ENCODE measurements at regions not wholly inside any gene's neighbourhood (a gene's known extent, or its start where the extent isn't known, plus 50 kb on each side); places are given as distances from the start of the nearest gene placed in this dataset.

GRCh38 chr5:45081082-45081481 lies 272.3 kb downstream of the MRPS30 start:
- Histone ChIP-seq H3K27ac (ENCODE audit: extremely low read depth, low read depth, low read length) (no peak overlapping the region), H3K9me3 (ENCODE audit: control insufficient read depth, insufficient read depth, low read depth, low read length) (no peaks in the 10 kb centered on the region), H3K36me3 (ENCODE audit: control insufficient read depth in 2 of 2, insufficient read depth in 1 of 2, low read length in 2 of 2) (no peaks in the 10 kb centered on the region), H3K4me1 (ENCODE audit: control insufficient read depth, insufficient read depth, low read length) (no peaks in the 10 kb centered on the region), H3K4me3 (ENCODE audit: low read depth, low read length) (no peak overlapping the region)
- TF ChIP-seq PRDM6 (tag by site-specific recombination; IDR thresholded peaks at IDR 0.05) (no peak), KLF8 (tag by site-specific recombination; IDR thresholded peaks at IDR 0.05) (no peak), ATF2 (tag by site-specific recombination; IDR thresholded peaks at IDR 0.05; ENCODE audit: low read depth) (no peak), ZNF747 (tag by site-specific recombination; IDR thresholded peaks at IDR 0.05) (no peak), KLF17 (tag by site-specific recombination; IDR thresholded peaks at IDR 0.05) (no peak)
- POLR2A ChIA-PET: no interaction called here
- CTCF ChIA-PET: no interaction called here

- Histone ChIP-seq H3K4me3 (ENCODE audit: low read depth, low read length) (no peak overlapping the region), H3K36me3 (ENCODE audit: control insufficient read depth in 2 of 2, insufficient read depth in 1 of 2, low read length in 2 of 2) (no peaks in the 10 kb centered on the region), H3K4me1 (ENCODE audit: control insufficient read depth, insufficient read depth, low read length) (no peaks in the 10 kb centered on the region), H3K9me3 (ENCODE audit: control insufficient read depth, insufficient read depth, low read depth, low read length) (no peaks in the 10 kb centered on the region), H3K27ac (ENCODE audit: extremely low read depth, low read depth, low read length) (no peak overlapping the region)
- POLR2A ChIA-PET: no interaction called here
- CTCF ChIA-PET: interaction anchor here (0.6 kb wide), 2 partner anchors 23 to 1025 kb away, joined by 3 to 4 read pairs; no protein-coding TSS in a partner anchor
- TF ChIP-seq GLIS1 (tag by site-specific recombination; IDR thresholded peaks at IDR 0.05) (no peak), ZNF37A (tag by site-specific recombination; IDR thresholded peaks at IDR 0.05) (no peak), ZNF184 (tag by site-specific recombination; IDR thresholded peaks at IDR 0.05) (no peak), ZNF449 (tag by site-specific recombination; IDR thresholded peaks at IDR 0.05) (no peak), IKZF3 (tag by site-specific recombination; IDR thresholded peaks at IDR 0.05) (no peak), ZNF2 (tag by site-specific recombination; IDR thresholded peaks at IDR 0.05) (no peak), ZNF354C (tag by site-specific recombination; IDR thresholded peaks at IDR 0.05; ENCODE audit: borderline replicate concordance, low read depth) (no peak), GLI4 (tag by site-specific recombination; IDR thresholded peaks at IDR 0.05) (no peak), ZNF843 (tag by site-specific recombination; IDR thresholded peaks at IDR 0.05) (no peak), ZNF416 (tag by site-specific recombination; IDR thresholded peaks at IDR 0.05) (no peak), FEZF1 (tag by site-specific recombination; IDR thresholded peaks at IDR 0.05) (no peak), ZBTB21 (tag by site-specific recombination; IDR thresholded peaks at IDR 0.05) (no peak), MYNN (tag by site-specific recombination; IDR thresholded peaks at IDR 0.05; ENCODE audit: borderline replicate concordance) (no peak), ATF2 (tag by site-specific recombination; IDR thresholded peaks at IDR 0.05; ENCODE audit: low read depth) (no peak), ZNF292 (tag by site-specific recombination; IDR thresholded peaks at IDR 0.05; ENCODE audit: borderline replicate concordance, low read depth) (no peak), ZNF362 (tag by site-specific recombination; IDR thresholded peaks at IDR 0.05) (no peak), ZBTB1 (tag by site-specific recombination; IDR thresholded peaks at IDR 0.05) (no peak), ZNF513 (tag by site-specific recombination; IDR thresholded peaks at IDR 0.05) (no peak), ZNF302 (tag by site-specific recombination; IDR thresholded peaks at IDR 0.05; ENCODE audit: low read depth) (no peak), OVOL3 (tag by site-specific recombination; IDR thresholded peaks at IDR 0.05) (no peak)
Measured at GRCh38 chr5:45089870-45090269, 281.1 kb downstream of the MRPS30 start.

All from HEK293 (cell line).